ENCODE measurements at regions not wholly inside any gene's neighbourhood (a gene's known extent, or its start where the extent isn't known, plus 50 kb on each side); places are given as distances from the start of the nearest gene placed in this dataset.

DNA sequence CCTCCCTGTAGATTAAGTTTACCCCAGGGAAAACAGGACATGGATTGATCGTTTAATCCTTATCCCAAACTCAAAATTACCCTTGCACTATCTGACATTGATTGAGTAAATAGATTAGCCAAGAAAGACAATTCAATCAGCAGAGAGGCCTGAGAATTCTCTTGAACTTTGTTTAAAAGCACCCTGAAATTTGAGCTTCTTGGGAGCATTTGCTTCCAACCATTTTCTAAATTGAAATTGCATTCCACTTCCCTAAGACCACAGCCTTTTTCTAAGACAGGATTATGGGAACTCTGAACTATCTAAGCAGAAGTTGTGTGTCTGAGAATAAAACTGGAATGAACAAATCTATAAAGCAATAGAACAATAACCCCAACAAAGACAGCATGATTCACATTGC is 76.6 kb upstream of the TNRC6A start:
- TF ChIP-seq SMARCB1 (IDR thresholded peaks at IDR 0.05; ENCODE audit: insufficient read length, low read depth) (no peak), GTF2A2 (tag; IDR thresholded peaks at IDR 0.05) (no peak), YY1 (IDR thresholded peaks at IDR 0.05; ENCODE audit: borderline replicate concordance in 1 of 3, control insufficient read depth in 1 of 3, extremely low read depth in 1 of 3, insufficient read depth in 3 of 3, insufficient read length in 1 of 3, insufficient replicate concordance in 2 of 3, low read depth in 1 of 3, low read length in 2 of 3) (no peak)
- TF ChIP-seq, protein P1, sequence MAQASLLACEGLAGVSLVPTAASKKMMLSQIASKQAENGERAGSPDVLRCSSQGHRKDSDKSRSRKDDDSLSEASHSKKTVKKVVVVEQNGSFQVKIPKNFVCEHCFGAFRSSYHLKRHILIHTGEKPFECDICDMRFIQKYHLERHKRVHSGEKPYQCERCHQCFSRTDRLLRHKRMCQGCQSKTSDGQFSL (CRISPR knock-in tag; IDR thresholded peaks at IDR 0.05): no peak
- TF ChIP-seq, protein P1 (tag; IDR thresholded peaks at IDR 0.05): no peak
- TF ChIP-seq, protein P2, sequence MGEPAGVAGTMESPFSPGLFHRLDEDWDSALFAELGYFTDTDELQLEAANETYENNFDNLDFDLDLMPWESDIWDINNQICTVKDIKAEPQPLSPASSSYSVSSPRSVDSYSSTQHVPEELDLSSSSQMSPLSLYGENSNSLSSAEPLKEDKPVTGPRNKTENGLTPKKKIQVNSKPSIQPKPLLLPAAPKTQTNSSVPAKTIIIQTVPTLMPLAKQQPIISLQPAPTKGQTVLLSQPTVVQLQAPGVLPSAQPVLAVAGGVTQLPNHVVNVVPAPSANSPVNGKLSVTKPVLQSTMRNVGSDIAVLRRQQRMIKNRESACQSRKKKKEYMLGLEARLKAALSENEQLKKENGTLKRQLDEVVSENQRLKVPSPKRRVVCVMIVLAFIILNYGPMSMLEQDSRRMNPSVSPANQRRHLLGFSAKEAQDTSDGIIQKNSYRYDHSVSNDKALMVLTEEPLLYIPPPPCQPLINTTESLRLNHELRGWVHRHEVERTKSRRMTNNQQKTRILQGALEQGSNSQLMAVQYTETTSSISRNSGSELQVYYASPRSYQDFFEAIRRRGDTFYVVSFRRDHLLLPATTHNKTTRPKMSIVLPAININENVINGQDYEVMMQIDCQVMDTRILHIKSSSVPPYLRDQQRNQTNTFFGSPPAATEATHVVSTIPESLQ (CRISPR knock-in tag; IDR thresholded peaks at IDR 0.05): no peak
